DOHH2 (cell line): ENCODE measurements at regions not wholly inside any gene's neighbourhood (a gene's known extent, or its start where the extent isn't known, plus 50 kb on each side); places are given as distances from the start of the nearest gene placed in this dataset.

Experiments used
- H3F3A ChIP-seq: fragments of 200-600 bp; sonication (generic), shearing (Covaris generic); 2 replicates; pipeline ENCODE4 v1.6.0; 2016; ENCODE audit warnings: antibody characterized with exemption, mild to moderate bottlenecking; ENCODE audit not compliant: control insufficient read depth, insufficient read depth
- H3K27ac ChIP-seq: fragments of 200-600 bp; sonication (generic); 2 replicates; pipeline ENCODE4 v1.5.1; 2014; ENCODE audit warnings: low read depth, mild to moderate bottlenecking, low read length, moderate library complexity
- H3K27me3 ChIP-seq: fragments of 200-600 bp; sonication (generic); 2 replicates; pipeline ENCODE4 v1.6.1; 2014; ENCODE audit warnings: mild to moderate bottlenecking, low read length, mixed read lengths; ENCODE audit not compliant: control insufficient read depth
- H3K36me3 ChIP-seq: fragments of 200-600 bp; sonication (generic); 2 replicates; pipeline ENCODE4 v1.6.1; 2014; ENCODE audit warnings: mild to moderate bottlenecking, low read length, moderate library complexity, mixed read lengths; ENCODE audit not compliant: control insufficient read depth
- H3K4me1 ChIP-seq: fragments of 200-600 bp; sonication (generic); 2 replicates; pipeline ENCODE4 v1.6.1; 2014; ENCODE audit warnings: mild to moderate bottlenecking, low read length, mixed read lengths; ENCODE audit not compliant: control insufficient read depth
- H3K4me2 ChIP-seq: fragments of 200-600 bp; sonication (generic); 2 replicates; pipeline ENCODE4 v1.6.0; 2014; ENCODE audit warnings: mild to moderate bottlenecking, low read length, moderate library complexity
- H3K4me3 ChIP-seq: fragments of 200-600 bp; sonication (generic); 2 replicates; pipeline ENCODE4 v1.5.1; 2014; ENCODE audit warnings: mild to moderate bottlenecking, low read length, mixed read lengths
- H3K79me2 ChIP-seq: fragments of 200-600 bp; sonication (generic); 2 replicates; pipeline ENCODE4 v1.6.1; 2014; ENCODE audit warnings: mild to moderate bottlenecking, low read length, mixed read lengths; ENCODE audit not compliant: control insufficient read depth
- H3K9me2 ChIP-seq: fragments of 200-600 bp; sonication (generic); replicated peaks from 2 replicates; pipeline ENCODE4 v1.6.1; 2014; ENCODE audit warnings: mild to moderate bottlenecking, low read length, mixed read lengths; ENCODE audit not compliant: control insufficient read depth
- H3K9me3 ChIP-seq: fragments of 200-600 bp; sonication (generic); 2 replicates; pipeline ENCODE4 v1.6.1; 2014; ENCODE audit warnings: antibody characterized with exemption, low read length, mixed read lengths; ENCODE audit not compliant: control insufficient read depth, insufficient read depth
- H4K20me1 ChIP-seq: fragments of 200-600 bp; sonication (generic); 2 replicates; pipeline ENCODE4 v1.6.0; 2014; ENCODE audit warnings: low read depth, mild to moderate bottlenecking, antibody characterized with exemption, low read length, moderate library complexity; ENCODE audit not compliant: control insufficient read depth, insufficient read depth
- CTCF ChIP-seq: fragments of 200-600 bp; sonication (generic); IDR thresholded peaks from one replicate; pipeline ENCODE4 v1.5.1; 2014; ENCODE audit warnings: antibody characterized with exemption, mild to moderate bottlenecking, low read depth, low read length; ENCODE audit not compliant: poor library complexity, severe bottlenecking
- EZH2phosphoT487 ChIP-seq: fragments of 200-600 bp; sonication (generic); IDR thresholded peaks from 2 replicates; pipeline ENCODE4 v1.6.1; 2017; ENCODE audit warnings: borderline replicate concordance, mild to moderate bottlenecking, antibody characterized with exemption, low read length, moderate library complexity, mixed read lengths

GRCh38 chr17:17406225-17406624 is 70.6 kb upstream of the MED9 start:
- no peaks in the 10 kb centered on the region for H4K20me1 ChIP-seq
- H3K9me2 ChIP-seq = no peaks in the 10 kb centered on the region
- no peak overlapping the region for H3K4me2 ChIP-seq
- no peaks in the 10 kb centered on the region for H3K79me2 ChIP-seq
- H3K36me3 ChIP-seq = no peaks in the 10 kb centered on the region
- H3K9me3 ChIP-seq = no peaks in the 10 kb centered on the region
- H3K4me1 ChIP-seq = peaks cover 31% of the 10 kb centered on the region
- peaks cover 5% of the 10 kb centered on the region; the same call in 1 of the 2 replicates for H3F3A ChIP-seq
- TF ChIP-seq CTCF (no peak), EZH2phosphoT487 (no peak)
- no peak overlapping the region for H3K27ac ChIP-seq
- no peak overlapping the region for H3K4me3 ChIP-seq
- H3K27me3 ChIP-seq = no peaks in the 10 kb centered on the region; the same call in 1 of the 2 replicates

- Histone ChIP-seq H3K4me1 (peaks cover 17% of the 10 kb centered on the region), H3K27ac (no peak overlapping the region)
These were observed 68.5 kb upstream of the MED9 start for GRCh38 chr17:17408236-17408794.

GRCh38 chr17:17410357-17410756 is 66.4 kb upstream of the MED9 start:
- H3K4me3 ChIP-seq = no peak overlapping the region
- H3F3A ChIP-seq = no peaks in the 10 kb centered on the region
- H3K27ac ChIP-seq = no peak overlapping the region
- no peaks in the 10 kb centered on the region for H3K4me1 ChIP-seq
- H3K36me3 ChIP-seq = no peaks in the 10 kb centered on the region
- H3K9me3 ChIP-seq = peaks cover 4% of the 10 kb centered on the region; the same call in 1 of the 2 replicates
- H3K27me3 ChIP-seq = peaks cover 3% of the 10 kb centered on the region; the same call in 1 of the 2 replicates
- H4K20me1 ChIP-seq = no peaks in the 10 kb centered on the region
- no peak overlapping the region for H3K4me2 ChIP-seq
- H3K9me2 ChIP-seq = no peaks in the 10 kb centered on the region
- no peak for TF ChIP-seq EZH2phosphoT487
- H3K79me2 ChIP-seq = no peaks in the 10 kb centered on the region

More at GRCh38 chr17:17408236-17408794, 68.5 kb upstream of the MED9 start:
- Histone ChIP-seq H4K20me1 (no peaks in the 10 kb centered on the region), H3K27me3 (peaks cover 3% of the 10 kb centered on the region; the same call in 1 of the 2 replicates), H3K9me3 (no peaks in the 10 kb centered on the region), H3K36me3 (no peaks in the 10 kb centered on the region), H3K4me2 (no peak overlapping the region), H3F3A (0 out of 2 replicates have a peak, but pooled peaks cover 3% of the 10 kb centered on the region), H3K4me3 (no peak overlapping the region), H3K9me2 (no peaks in the 10 kb centered on the region), H3K79me2 (no peaks in the 10 kb centered on the region)
- TF ChIP-seq EZH2phosphoT487 (no peak), CTCF (no peak)

GRCh38 chr17:17411692-17412091 is 65.1 kb upstream of the MED9 start:
- Histone ChIP-seq H4K20me1 (no peaks in the 10 kb centered on the region), H3K27me3 (peaks cover 3% of the 10 kb centered on the region; the same call in 1 of the 2 replicates), H3K4me1 (peaks cover 10% of the 10 kb centered on the region), H3K9me3 (peaks cover 4% of the 10 kb centered on the region; the same call in 1 of the 2 replicates), H3K4me2 (no peak overlapping the region), H3K27ac (no peak overlapping the region), H3F3A (no peaks in the 10 kb centered on the region), H3K4me3 (no peak overlapping the region), H3K79me2 (no peaks in the 10 kb centered on the region), H3K36me3 (no peaks in the 10 kb centered on the region), H3K9me2 (no peaks in the 10 kb centered on the region)
- no peak for TF ChIP-seq EZH2phosphoT487
- no peak for TF ChIP-seq CTCF
